Muscle layer of duodenum (tissue), 2 donors: ENCODE measurements at regions not wholly inside any gene's neighbourhood (a gene's known extent, or its start where the extent isn't known, plus 50 kb on each side); places are given as distances from the start of the nearest gene placed in this dataset.
"Not testable (repeated sequence)": the region's sequence is repeated elsewhere in the genome, so short reads cannot be mapped to it uniquely, and the experiment has no call there.

Experiments used
- H3K27ac ChIP-seq: one replicate; pipeline ENCODE4 v1.7.0; 2013; ENCODE audit warnings: mild to moderate bottlenecking, low read length
- H3K27me3 ChIP-seq: one replicate; pipeline ENCODE4 v1.7.0; 2013; ENCODE audit warnings: low read depth, mild to moderate bottlenecking, control low read depth, low read length
- H3K36me3 ChIP-seq, 2 donors: one replicate each; pipeline ENCODE4 v1.7.0; 2013; ENCODE audit warnings: low read length in 2 of 2, control low read depth in 1 of 2, mild to moderate bottlenecking in 1 of 2; ENCODE audit not compliant: insufficient read depth in 2 of 2, control insufficient read depth in 1 of 2
- H3K4me1 ChIP-seq, 2 donors: one replicate each; pipeline ENCODE4 v1.7.0; 2013; ENCODE audit warnings: low read length in 2 of 2, mild to moderate bottlenecking in 2 of 2, control low read depth in 1 of 2, moderate library complexity in 1 of 2; ENCODE audit not compliant: insufficient read depth in 2 of 2, control insufficient read depth in 1 of 2
- H3K4me3 ChIP-seq, 2 donors: one replicate each; pipeline ENCODE4 v1.7.0; 2013; ENCODE audit warnings: low read length in 2 of 2, low read depth in 1 of 2, mild to moderate bottlenecking in 1 of 2
- H3K9me3 ChIP-seq, 2 donors: one replicate each; pipeline ENCODE4 v1.7.0; 2013; ENCODE audit warnings: low read length in 2 of 2, control low read depth in 1 of 2, mild to moderate bottlenecking in 1 of 2; ENCODE audit not compliant: control insufficient read depth in 1 of 2
- donor health status: healthy.

- peaks cover 1 to 19% of the 10 kb centered on the region in 2 donors for H3K4me1 ChIP-seq
These were observed 331.8 kb downstream of the C7orf25 start for GRCh38 chr7:42580061-42580460.

GRCh38 chr7:42575171-42575570 lies 336.7 kb downstream of the C7orf25 start:
- Histone ChIP-seq H3K4me1 (peaks cover 3 to 53% of the 10 kb centered on the region in 2 donors), H3K27ac (peak overlapping the region; percentile 28), H3K27me3 (no peaks in the 10 kb centered on the region), H3K36me3 (no peaks in the 10 kb centered on the region), H3K4me3 (no peak overlapping the region), H3K9me3 (peaks cover 6 to 7% of the 10 kb centered on the region in 2 donors)

More at GRCh38 chr7:42580061-42580460, 331.8 kb downstream of the C7orf25 start:
- Histone ChIP-seq H3K27ac (no peak overlapping the region), H3K27me3 (no peaks in the 10 kb centered on the region), H3K4me3 (no peak overlapping the region), H3K9me3 (peaks cover 6 to 7% of the 10 kb centered on the region in 2 donors), H3K36me3 (no peaks in the 10 kb centered on the region)

GRCh38 chr7:42574685-42575084 lies 337.2 kb downstream of the C7orf25 start:
- Histone ChIP-seq H3K27ac (peak overlapping the region; percentile 28), H3K9me3 (peaks cover 6 to 7% of the 10 kb centered on the region in 2 donors), H3K4me3 (no peak overlapping the region), H3K27me3 (no peaks in the 10 kb centered on the region), H3K4me1 (peaks cover 3 to 53% of the 10 kb centered on the region in 2 donors), H3K36me3 (no peaks in the 10 kb centered on the region)

GRCh38 chr7:42573881-42574672 lies 337.1 kb upstream of the GLI3 start:
- Histone ChIP-seq H3K27me3 (no peaks in the 10 kb centered on the region), H3K9me3 (peaks cover 1 to 2% of the 10 kb centered on the region in 2 donors), H3K27ac (no peak overlapping the region), H3K4me3 (no peak overlapping the region), H3K4me1 (peaks cover 3 to 53% of the 10 kb centered on the region in 2 donors), H3K36me3 (no peaks in the 10 kb centered on the region)

- Histone ChIP-seq H3K27me3 (no peaks in the 10 kb centered on the region), H3K36me3 (no peaks in the 10 kb centered on the region), H3K9me3 (no peaks in the 10 kb centered on the region), H3K4me3 (no peak overlapping the region), H3K4me1 (peaks cover 3 to 46% of the 10 kb centered on the region in 2 donors), H3K27ac (peak overlapping the region; percentile 15)
These were observed 335.6 kb upstream of the GLI3 start for GRCh38 chr7:42572561-42572960.

- Histone ChIP-seq H3K4me3 (no peak overlapping the region), H3K9me3 (no peaks in the 10 kb centered on the region), H3K27ac (peak overlapping the region; percentile 15), H3K36me3 (no peaks in the 10 kb centered on the region), H3K4me1 (peaks cover 3 to 46% of the 10 kb centered on the region in 2 donors), H3K27me3 (no peaks in the 10 kb centered on the region)
These were observed 335.0 kb upstream of the GLI3 start for GRCh38 chr7:42572056-42572455.

GRCh38 chr7:42570944-42571343 lies 333.9 kb upstream of the GLI3 start:
- no peaks in the 10 kb centered on the region for H3K9me3 ChIP-seq
- peaks cover 3 to 48% of the 10 kb centered on the region in 2 donors for H3K4me1 ChIP-seq
- no peaks in the 10 kb centered on the region for H3K27me3 ChIP-seq
- H3K36me3 ChIP-seq = no peaks in the 10 kb centered on the region
- no peak overlapping the region for H3K4me3 ChIP-seq
- no peak overlapping the region for H3K27ac ChIP-seq

- no peak overlapping the region for H3K27ac ChIP-seq
- peaks cover 0 to 12% of the 10 kb centered on the region in 2 donors for H3K4me1 ChIP-seq
- no peaks in the 10 kb centered on the region for H3K27me3 ChIP-seq
These were observed 330.0 kb upstream of the GLI3 start for GRCh38 chr7:42567051-42567450.

GRCh38 chr7:42561797-42562196 lies 324.8 kb upstream of the GLI3 start:
- H3K4me1 ChIP-seq = peaks cover 0 to 1% of the 10 kb centered on the region in 2 donors

More at GRCh38 chr7:42567051-42567450, 330.0 kb upstream of the GLI3 start:
- Histone ChIP-seq H3K36me3 (no peaks in the 10 kb centered on the region), H3K9me3 (peaks cover 0 to 3% of the 10 kb centered on the region in 2 donors), H3K4me3 (no peak overlapping the region)

GRCh38 chr7:42560866-42561265 lies 323.9 kb upstream of the GLI3 start:
- Histone ChIP-seq H3K9me3 (peaks cover 0 to 4% of the 10 kb centered on the region in 2 donors), H3K4me1 (no peaks in the 10 kb centered on the region), H3K36me3 (no peaks in the 10 kb centered on the region), H3K4me3 (no peak overlapping the region), H3K27me3 (no peaks in the 10 kb centered on the region), H3K27ac (no peak overlapping the region)

More at GRCh38 chr7:42561797-42562196, 324.8 kb upstream of the GLI3 start:
- H3K27ac ChIP-seq = no peak overlapping the region
- H3K27me3 ChIP-seq = no peaks in the 10 kb centered on the region
- no peak overlapping the region for H3K4me3 ChIP-seq
- peaks cover 0 to 4% of the 10 kb centered on the region in 2 donors for H3K9me3 ChIP-seq
- H3K36me3 ChIP-seq = no peaks in the 10 kb centered on the region

GRCh38 chr7:42554932-42555331 lies 317.9 kb upstream of the GLI3 start:
- H3K4me1 ChIP-seq, H3K9me3 ChIP-seq, H3K27me3 ChIP-seq: not testable (repeated sequence)

More at GRCh38 chr7:42554932-42555331, 317.9 kb upstream of the GLI3 start:
- not testable (repeated sequence) for H3K36me3 ChIP-seq, H3K27ac ChIP-seq, H3K4me3 ChIP-seq
